Adipose tissue (tissue), 3 donors: ENCODE measurements at regions not wholly inside any gene's neighbourhood (a gene's known extent, or its start where the extent isn't known, plus 50 kb on each side); places are given as distances from the start of the nearest gene placed in this dataset.
"Not testable (repeated sequence)": the region's sequence is repeated elsewhere in the genome, so short reads cannot be mapped to it uniquely, and the experiment has no call there.

Experiments
- H3K27ac ChIP-seq: one replicate; pipeline ENCODE4 v1.5.1; 2013; ENCODE audit warnings: low read depth, low read length
- WGBS, 3 donors: extraction: QIAGEN DNeasy Blood & Tissue Kit; methylation state at CpG; one replicate each; pipeline ENCODE4 v1.1.7; 2013; 5-methylcytosine and 5-hydroxymethylcytosine counted together
- donor health status: healthy with polysubstance abuse.
- donor health status: Bipolar disorder and iron deficiency.
- donor health status: healthy.

GRCh38 chr2:12548906-12549305, 167.8 kb upstream of the TRIB2 start:
- no peak overlapping the region for H3K27ac ChIP-seq
- WGBS, 3 donors = 78 to 92% (median 90%) methylated on average over 4 of the region's 4 CpGs

GRCh38 chr2:12549641-12550040, 167.1 kb upstream of the TRIB2 start:
- H3K27ac ChIP-seq = no peak overlapping the region
- 71 to 88% (median 86%) methylated on average over 2 of the region's 2 CpGs for WGBS, 3 donors

- no peak overlapping the region for H3K27ac ChIP-seq
- 85 to 92% (median 87%) methylated on average over 7 of the region's 7 CpGs for WGBS, 3 donors
Measured at GRCh38 chr2:12552092-12552491, 164.6 kb upstream of the TRIB2 start.

- no peak overlapping the region for H3K27ac ChIP-seq
- WGBS, 3 donors = 77 to 91% (median 90%) methylated on average over 12 of the region's 12 CpGs
Measured at GRCh38 chr2:12554224-12555011, 162.3 kb upstream of the TRIB2 start.

- no peak overlapping the region for H3K27ac ChIP-seq
- WGBS, 3 donors = 28 to 48% (median 38%) methylated on average over 2 of the region's 2 CpGs
Measured at GRCh38 chr2:12555012-12555645, 161.6 kb upstream of the TRIB2 start.

GRCh38 chr2:12556762-12557161, 160.0 kb upstream of the TRIB2 start:
- no peak overlapping the region for H3K27ac ChIP-seq
- 85 to 90% (median 87%) methylated on average over 5 of the region's 5 CpGs for WGBS, 3 donors

- 84 to 94% (median 93%) methylated on average over 4 of the region's 4 CpGs for WGBS, 3 donors
- no peak overlapping the region for H3K27ac ChIP-seq
Measured at GRCh38 chr2:12557688-12558087, 159.0 kb upstream of the TRIB2 start.

- H3K27ac ChIP-seq = no peak overlapping the region
- WGBS, 3 donors = 80 to 96% (median 93%) methylated on average over 2 of the region's 2 CpGs
Measured at GRCh38 chr2:12558519-12558918, 158.2 kb upstream of the TRIB2 start.

- WGBS, 3 donors = 84 to 92% (median 91%) methylated on average over 9 of the region's 9 CpGs
Measured at GRCh38 chr2:12560618-12561017, 156.1 kb upstream of the TRIB2 start.

GRCh38 chr2:12567411-12567810, 149.3 kb upstream of the TRIB2 start:
- H3K27ac ChIP-seq = no peak overlapping the region
- WGBS, 3 donors = 76 to 95% (median 93%) methylated on average over 3 of the region's 3 CpGs

More at GRCh38 chr2:12560618-12561017, 156.1 kb upstream of the TRIB2 start:
- no peak overlapping the region for H3K27ac ChIP-seq

- 83 to 92% (median 86%) methylated on average over 7 of the region's 7 CpGs for WGBS, 3 donors
- H3K27ac ChIP-seq = not testable (repeated sequence)
Measured at GRCh38 chr2:12569510-12569909, 147.2 kb upstream of the TRIB2 start.

- WGBS, 3 donors = 93 to 94% (median 94%) methylated on average over 8 of the region's 8 CpGs
- not testable (repeated sequence) for H3K27ac ChIP-seq
Measured at GRCh38 chr2:12569929-12570328, 146.8 kb upstream of the TRIB2 start.

GRCh38 chr2:12577091-12577490, 139.6 kb upstream of the TRIB2 start:
- no peak overlapping the region for H3K27ac ChIP-seq

- WGBS, 3 donors = 85 to 91% (median 85%) methylated on average over 7 of the region's 7 CpGs
- no peak overlapping the region for H3K27ac ChIP-seq
Measured at GRCh38 chr2:12577567-12578253, 139.0 kb upstream of the TRIB2 start.

- WGBS, 3 donors = 87 to 91% (median 90%) methylated on average over 1 of the region's 1 CpG
Measured at GRCh38 chr2:12579018-12579417, 137.7 kb upstream of the TRIB2 start.

GRCh38 chr2:12584338-12584737, 132.4 kb upstream of the TRIB2 start:
- no peak overlapping the region for H3K27ac ChIP-seq
- WGBS, 3 donors = 93 to 95% (median 94%) methylated on average over 3 of the region's 3 CpGs

More at GRCh38 chr2:12579018-12579417, 137.7 kb upstream of the TRIB2 start:
- H3K27ac ChIP-seq = no peak overlapping the region

GRCh38 chr2:12585784-12586183, 131.0 kb upstream of the TRIB2 start:
- no peak overlapping the region for H3K27ac ChIP-seq
- 84 to 95% (median 93%) methylated on average over 2 of the region's 2 CpGs for WGBS, 3 donors

GRCh38 chr2:12587228-12587627, 129.5 kb upstream of the TRIB2 start:
- H3K27ac ChIP-seq = no peak overlapping the region
- 89 to 96% (median 92%) methylated on average over 2 of the region's 2 CpGs for WGBS, 3 donors

- H3K27ac ChIP-seq = no peak overlapping the region
- 80 to 88% (median 82%) methylated on average over 4 of the region's 4 CpGs for WGBS, 3 donors
Measured at GRCh38 chr2:12587729-12588522, 128.8 kb upstream of the TRIB2 start.
